ENCODE measurements at regions not wholly inside any gene's neighbourhood (a gene's known extent, or its start where the extent isn't known, plus 50 kb on each side); places are given as distances from the start of the nearest gene placed in this dataset.

DNA sequence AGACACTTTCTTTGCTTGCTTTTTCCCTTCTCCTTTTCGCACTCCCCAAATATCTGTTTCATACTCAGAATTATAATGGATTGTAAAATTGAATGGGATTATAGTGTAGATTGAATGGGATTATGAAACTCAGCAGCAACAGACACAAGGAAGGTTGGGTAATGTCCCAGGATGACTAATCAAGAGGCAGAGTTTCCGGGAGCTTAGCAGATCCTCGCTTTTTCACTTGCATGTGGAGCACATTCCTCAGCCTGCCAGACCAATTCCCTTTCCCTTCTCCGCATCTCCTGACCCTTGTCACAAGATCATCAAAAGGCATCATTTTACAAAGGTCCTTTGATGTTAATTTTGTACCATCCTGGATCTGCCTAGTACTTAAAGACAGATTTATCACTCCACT is 55.1 kb upstream of the SLC1A1 start:
- DNase-seq, result no peak

DNA sequence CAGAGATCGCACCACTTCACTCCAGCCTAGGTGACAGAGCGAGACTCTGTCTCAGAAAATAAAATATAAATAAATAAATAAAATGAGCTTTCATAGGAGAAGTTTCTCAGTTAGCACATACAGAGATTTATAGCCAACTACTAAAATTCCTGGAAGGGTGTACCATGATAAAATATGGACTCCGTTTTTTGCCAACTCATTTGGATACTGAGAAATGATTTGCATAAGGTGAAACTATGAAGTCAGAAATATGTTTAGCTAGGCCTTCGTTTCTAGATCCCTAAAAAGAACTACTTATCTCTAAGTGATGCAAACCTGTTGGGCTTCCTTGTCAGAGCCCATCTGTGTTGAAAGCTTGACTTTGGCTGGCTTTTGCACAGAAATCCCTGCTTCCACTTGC is 56.9 kb upstream of the SLC1A1 start:
- no peak for DNase-seq

GRCh38 chr9:4430432-4431261 is 59.6 kb upstream of the SLC1A1 start:
- no peak for DNase-seq

DNA sequence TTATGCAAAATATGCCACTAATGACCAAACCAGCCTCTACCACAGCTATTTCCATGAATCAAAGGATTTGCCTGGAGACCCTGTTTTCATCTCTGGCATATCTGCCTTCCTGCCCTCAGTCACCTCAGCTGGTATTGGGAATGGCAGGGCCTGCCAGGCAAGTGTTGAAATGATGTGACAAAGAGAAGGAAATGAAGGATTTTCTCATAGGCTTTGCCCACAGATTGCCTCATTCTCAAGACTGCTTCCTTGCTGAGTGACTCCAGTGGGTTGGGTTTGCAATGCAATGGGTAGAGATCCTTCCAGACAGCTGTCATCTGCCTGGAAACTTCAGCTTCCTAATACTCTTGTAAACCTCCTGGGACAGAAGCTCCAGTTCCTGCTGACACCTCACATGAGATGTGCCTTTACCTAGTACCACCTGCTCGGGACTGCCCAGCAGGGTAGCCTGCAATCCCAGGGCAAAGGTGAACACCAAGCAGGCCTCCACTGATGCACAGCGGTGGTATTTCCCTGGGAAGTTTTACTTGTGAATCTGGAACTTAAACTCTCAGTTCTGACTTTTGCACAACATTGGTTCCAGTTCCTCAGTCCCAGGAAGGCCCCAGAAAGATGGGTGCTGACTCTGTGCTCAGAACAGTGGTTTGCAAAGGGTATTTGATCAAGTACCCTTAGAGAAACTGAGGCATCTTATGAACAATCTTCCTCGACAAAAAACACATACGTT is 64.8 kb upstream of the SLC1A1 start:
- DNase-seq, result no peak

DNA sequence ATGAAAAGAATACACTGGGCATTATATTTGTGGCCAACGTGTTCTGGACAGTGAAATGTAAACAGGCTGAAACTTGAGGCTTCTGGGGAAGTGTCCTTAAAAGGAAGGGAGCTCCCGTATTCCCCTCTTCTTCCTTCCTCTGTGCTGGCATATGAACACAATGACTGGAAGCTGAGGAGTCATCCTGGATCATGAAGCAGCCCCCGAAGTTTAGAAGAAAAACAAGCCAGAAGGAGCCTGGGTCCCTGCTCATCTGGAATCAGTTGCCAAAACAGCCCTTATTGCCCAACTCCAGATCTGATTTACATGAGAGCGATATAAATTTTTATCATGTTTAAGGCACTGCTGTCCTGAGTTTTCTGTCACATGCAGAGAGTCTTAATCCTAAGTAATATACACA is 65.4 kb upstream of the SLC1A1 start:
- no peak for DNase-seq

DNA sequence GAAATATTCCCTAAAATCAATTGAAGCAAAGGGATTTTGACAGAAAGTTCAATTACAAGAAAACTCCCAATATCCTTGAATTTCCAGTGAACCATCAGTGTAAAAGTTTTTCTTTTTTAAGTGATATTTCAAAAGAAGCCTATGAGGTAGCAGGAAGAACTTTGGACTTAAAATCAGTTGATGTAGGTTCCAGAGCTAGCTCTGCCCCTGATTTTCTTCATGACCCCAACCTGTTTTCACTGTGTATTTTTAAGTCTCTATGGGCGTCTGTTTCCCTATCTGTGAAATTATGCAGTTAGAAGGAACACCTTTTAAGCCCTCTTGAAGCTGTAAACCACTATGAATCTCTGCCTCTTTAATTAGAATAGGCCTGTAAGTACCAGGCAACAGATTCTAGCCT is 66.2 kb upstream of the SLC1A1 start:
- DNase-seq, result no peak

DNA sequence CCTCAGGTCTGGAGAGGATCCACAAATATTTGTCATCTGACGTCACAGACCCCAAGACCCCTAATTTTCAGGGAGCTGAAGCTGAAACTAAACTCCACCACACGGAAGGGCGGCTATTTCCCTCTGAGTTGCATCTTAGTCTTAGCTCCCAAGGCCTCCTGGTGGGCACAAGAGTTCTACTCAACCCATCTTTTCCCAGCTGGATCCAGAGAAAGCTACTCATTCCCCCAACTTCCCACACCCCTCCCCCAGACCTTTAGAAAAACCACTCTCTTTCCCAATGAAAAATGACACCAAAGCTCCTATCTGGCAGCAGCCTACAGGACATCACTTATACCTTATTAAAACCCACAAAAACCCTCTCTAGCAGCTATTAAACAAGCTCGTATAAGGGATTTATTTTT is 67.1 kb upstream of the SLC1A1 start:
- no peak for DNase-seq

- no peak for DNase-seq
Measured at GRCh38 chr9:4422495-4422894, 67.8 kb upstream of the SLC1A1 start.

DNA sequence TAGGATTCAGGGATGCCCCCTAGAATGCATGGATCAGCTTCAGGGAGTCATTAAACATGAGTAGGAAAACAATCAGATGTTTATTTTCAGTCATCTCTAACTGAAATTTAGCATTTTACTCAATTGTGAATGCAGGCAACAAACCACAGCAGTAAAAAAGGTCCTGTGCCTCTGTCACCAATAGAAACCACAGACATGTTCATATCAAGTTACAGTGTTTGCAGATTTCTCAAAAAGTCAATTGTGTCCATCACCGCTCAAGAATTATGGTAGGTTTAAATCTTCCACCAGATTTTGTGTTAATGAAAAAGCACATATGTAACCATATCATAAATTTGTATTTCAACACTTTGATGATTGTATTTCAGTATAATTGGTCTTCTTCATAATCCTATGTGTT is 68.4 kb upstream of the SLC1A1 start:
- DNase-seq, result no peak

GRCh38 chr9:4420351-4420750 is 69.9 kb upstream of the SLC1A1 start:
- DNase-seq, result no peak

GRCh38 chr9:4417578-4418325 is 72.5 kb upstream of the SLC1A1 start:
- no peak for DNase-seq

DNA sequence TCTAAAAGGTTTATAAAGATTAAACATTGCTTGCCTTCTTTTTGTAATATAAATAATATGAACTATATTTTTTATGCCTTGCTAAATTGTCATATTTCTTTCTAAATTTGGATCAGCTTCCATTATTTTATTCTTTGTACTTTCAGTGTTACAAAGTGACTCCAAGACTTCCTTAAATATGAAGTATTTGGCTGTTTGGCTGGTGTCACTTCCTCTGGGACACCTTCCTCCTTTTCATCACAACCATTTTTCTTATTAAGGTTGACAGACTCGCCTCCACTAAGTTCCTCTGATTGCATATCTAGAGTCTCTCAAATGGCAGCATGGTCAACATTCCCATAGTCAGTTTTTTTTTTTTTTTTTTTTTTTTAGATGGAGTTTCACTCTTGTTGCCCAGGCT is 73.8 kb upstream of the SLC1A1 start:
- DNase-seq, result no peak

GRCh38 chr9:4415281-4415680 is 75.0 kb upstream of the SLC1A1 start:
- no peak for DNase-seq

- no peak for DNase-seq
Measured at GRCh38 chr9:4413856-4414255, 76.4 kb upstream of the SLC1A1 start.

DNA sequence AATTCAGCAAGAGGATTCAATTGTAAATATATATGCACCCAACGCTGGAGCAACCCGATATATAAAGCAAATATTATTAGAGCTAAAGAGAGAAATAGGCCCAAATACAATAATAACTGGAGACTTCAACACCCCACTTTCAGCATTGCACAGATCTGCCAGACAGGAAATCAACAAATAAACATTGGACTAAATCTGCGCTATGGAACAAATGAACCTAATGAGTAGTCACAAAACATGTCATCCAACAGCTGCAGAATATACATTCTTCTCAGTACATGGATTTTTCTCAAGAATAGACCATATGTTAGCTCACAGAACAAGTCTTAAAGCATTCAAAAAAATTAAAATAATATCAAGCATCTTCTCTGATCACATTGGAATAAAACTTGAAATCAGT is 86.1 kb upstream of the SLC1A1 start:
- no peak for DNase-seq

DNA sequence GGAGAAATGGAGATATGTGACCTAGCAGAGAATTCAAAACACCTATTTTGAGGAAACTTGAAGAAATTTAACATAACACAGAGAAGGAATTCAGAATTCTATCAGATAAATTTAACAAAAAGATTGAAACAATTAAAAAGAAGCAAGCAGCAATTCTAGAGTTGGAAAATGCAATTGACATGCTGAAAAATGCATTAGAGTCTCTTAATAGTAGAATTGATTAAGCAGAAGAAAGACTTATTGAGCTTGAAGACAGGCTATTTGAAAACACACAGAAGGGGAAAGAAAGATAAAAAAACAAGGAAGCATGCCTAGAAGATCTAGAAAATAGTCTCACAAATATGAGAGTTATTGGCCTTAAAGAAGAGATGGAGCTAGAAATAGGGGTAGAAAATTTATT is 87.8 kb upstream of the SLC1A1 start:
- DNase-seq, result no peak

GRCh38 chr9:4400731-4401130 is 89.5 kb upstream of the SLC1A1 start:
- no peak for DNase-seq

GRCh38 chr9:4397917-4398316 is 92.4 kb upstream of the SLC1A1 start:
- no peak for DNase-seq

DNA sequence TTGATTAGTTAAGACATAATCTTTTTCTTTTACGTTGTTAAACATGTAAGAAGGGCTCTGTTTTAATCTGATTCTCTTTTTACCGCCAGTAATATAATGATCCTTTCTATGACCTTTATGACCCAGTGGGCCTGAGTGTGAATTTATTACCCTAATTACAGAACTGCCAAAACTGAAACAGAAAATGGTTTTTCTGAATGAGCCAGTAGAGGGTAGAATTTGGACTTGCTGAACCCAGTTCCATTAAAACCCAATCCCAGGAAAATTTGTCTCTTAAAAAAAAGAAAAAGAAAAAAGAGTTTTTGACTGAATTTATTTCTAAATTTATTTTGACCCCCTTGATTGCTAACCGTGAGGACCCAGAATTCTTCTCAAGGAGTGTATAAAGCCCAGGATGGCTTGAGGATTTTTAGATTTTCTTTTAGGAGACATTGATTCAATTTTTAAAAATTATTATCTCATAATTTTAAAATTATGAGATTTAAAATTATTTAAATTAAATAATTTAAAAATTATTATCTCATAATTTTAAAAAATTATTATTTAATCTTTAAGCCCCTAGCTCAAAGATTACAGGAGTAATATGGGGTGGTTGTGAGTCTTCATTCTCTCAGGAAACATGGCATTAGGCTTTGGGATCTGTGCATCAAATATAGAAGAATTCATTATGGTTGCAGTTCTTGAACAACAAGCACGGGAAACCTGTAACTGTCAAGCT is 94.1 kb upstream of the GLIS3 start:
- DNase-seq, result no peak

DNA sequence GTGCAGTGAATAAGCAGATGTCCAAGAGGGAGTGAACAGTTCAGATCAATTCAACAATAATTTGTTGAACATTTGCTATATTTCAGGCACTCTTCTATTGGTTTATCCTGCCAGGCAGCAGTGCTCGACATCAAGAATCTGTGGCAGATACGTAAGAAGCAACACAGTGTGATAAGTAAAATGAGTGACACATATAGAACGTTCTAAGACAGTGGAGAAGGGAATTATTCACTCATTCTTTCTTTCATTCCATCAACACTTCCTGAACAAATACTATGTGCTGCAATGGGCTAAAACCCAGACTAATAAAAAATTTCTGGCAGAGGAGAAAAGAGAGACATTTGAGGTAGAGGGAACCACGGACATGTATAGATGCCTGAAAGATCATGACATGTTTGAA is 89.9 kb upstream of the GLIS3 start:
- no peak for DNase-seq

GRCh38 chr9:4389003-4389402 is 89.1 kb upstream of the GLIS3 start:
- DNase-seq, result no peak

DNA sequence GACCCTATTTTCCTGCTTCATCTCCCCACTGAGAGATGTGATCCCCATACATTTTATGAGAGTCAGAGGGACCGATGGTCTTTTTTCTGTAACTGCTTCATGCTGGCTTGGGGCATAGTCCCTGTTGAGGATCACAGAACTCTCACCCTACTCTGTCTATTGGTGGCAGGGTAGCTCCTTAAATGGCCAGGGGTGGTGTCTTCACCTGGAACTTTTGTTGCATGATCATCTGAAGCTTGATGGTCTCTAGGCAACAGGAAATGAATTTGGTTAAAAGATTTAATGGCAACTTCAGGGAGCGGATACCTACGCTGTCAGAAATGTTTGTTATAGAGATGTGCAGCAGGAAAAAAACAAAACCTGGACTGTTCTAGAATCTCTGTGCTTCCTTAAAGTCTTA is 87.0 kb upstream of the GLIS3 start:
- DNase-seq, result no peak

DNA sequence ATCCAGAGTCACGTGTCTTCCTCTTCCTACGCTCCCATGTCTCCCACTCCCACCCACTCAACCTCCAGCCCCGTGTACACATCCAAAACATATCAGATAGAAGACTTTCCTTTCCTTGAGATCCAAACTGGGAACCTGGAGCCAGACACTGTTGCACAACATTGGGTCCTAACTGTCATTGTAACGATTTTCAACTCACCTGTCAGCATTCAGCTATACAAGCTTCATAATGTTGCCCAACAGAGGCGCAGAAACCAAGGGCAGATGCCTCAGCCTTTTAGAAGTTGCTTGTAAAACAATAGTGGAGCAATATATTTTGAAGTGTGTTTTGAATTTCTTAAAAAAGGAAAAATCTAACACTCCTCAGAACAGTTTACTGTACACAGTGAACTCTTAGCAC is 84.9 kb upstream of the GLIS3 start:
- DNase-seq, result no peak
